ENCODE measurements at regions not wholly inside any gene's neighbourhood (a gene's known extent, or its start where the extent isn't known, plus 50 kb on each side); places are given as distances from the start of the nearest gene placed in this dataset.

DNA sequence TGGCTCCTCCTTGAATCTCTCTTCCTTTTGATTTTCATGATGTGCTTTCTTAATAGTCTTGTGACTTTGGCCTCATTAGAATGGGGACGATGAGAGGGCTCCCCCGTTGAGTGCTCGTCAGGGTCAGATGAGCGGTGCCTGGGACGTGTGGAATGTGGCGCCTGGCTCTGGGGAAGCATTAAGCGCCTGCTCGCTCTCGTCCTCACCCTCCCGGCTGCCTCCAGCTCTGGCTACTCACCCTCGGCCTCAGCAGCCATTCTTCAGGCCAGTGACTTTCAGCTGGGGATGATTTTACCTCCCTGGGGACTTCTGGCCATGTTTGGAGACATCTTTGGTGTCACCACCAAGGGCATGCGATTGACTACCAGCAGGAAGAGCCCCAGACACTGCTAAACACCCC, 69.7 kb downstream of the RPS6KA4 start:
- Histone ChIP-seq H3K9me3 (ENCODE audit: control extremely low read depth in 1 of 5, control insufficient read depth in 4 of 5, insufficient read depth in 2 of 5, low read depth in 1 of 5, low read length in 4 of 5) (peaks cover 0 to 4% (median 3%) of the 10 kb centered on the region in 5 experiments), H3K4me1 (ENCODE audit: control extremely low read depth in 1 of 4, control insufficient read depth in 4 of 4, insufficient read depth in 4 of 4, low read length in 3 of 4) (no peaks in the 10 kb centered on the region), H3K36me3 (ENCODE audit: control insufficient read depth in 4 of 4, insufficient read depth in 4 of 4, low read length in 3 of 4) (no peaks in the 10 kb centered on the region), H3K27ac (ENCODE audit: insufficient read depth in 1 of 2, low read depth in 1 of 2, low read length in 2 of 2, poor library complexity in 1 of 2, severe bottlenecking in 2 of 2) (no peak overlapping the region), H3K27me3 (replicated peaks in 2 of 5; ENCODE audit: control insufficient read depth in 4 of 5, insufficient read depth in 5 of 5, low read length in 4 of 5) (peaks cover 0 to 3% (median 0%) of the 10 kb centered on the region in 5 experiments), H3K4me3 (ENCODE audit: control insufficient read depth in 1 of 7, extremely low read depth in 1 of 7, insufficient read depth in 4 of 7, low read depth in 2 of 7, low read length in 6 of 7) (no peak overlapping the region)
- no peak for DNase-seq
- ChIA-PET CTCF (no interaction called here), POLR2A (no interaction called here)
- WGBS (ENCODE audit: insufficient coverage), result 96% methylated on average over 9 of the region's 12 CpGs

DNA sequence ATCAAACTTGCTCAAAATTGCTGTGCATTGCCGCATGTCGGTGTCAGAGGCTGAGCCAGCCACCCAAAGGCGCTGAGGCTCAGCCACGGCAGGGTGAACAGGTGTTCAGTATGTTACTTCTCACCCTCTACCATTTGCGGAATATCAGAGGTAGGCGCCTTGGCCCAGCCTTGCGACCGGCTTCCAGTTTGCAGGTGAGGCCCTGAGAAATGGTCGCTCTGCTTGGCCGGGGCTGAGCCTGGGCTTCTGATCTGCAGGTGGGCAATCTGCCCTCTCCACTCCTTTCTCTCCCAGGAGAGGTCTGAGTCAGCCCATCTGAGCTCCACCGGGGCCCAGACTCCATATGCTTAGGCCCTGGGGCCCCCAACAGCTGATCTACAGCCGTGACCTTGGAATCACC, 71.0 kb downstream of the RPS6KA4 start:
- peaks cover 0 to 3% (median 0%) of the 10 kb centered on the region in 5 experiments for H3K27me3 ChIP-seq (replicated peaks in 2 of 5; ENCODE audit: control insufficient read depth in 4 of 5, insufficient read depth in 5 of 5, low read length in 4 of 5)
- no peak for DNase-seq
- ChIA-PET CTCF (interaction anchor here (1.0 to 1.4 kb wide), 4 partner anchors 10 to 59 kb away, joined by 3 to 6 read pairs (median 4); no protein-coding TSS in a partner anchor), POLR2A (no interaction called here)
- no peaks in the 10 kb centered on the region for H3K4me1 ChIP-seq (ENCODE audit: control extremely low read depth in 1 of 4, control insufficient read depth in 4 of 4, insufficient read depth in 4 of 4, low read length in 3 of 4)
- no peak overlapping the region for H3K4me3 ChIP-seq (ENCODE audit: control insufficient read depth in 1 of 7, extremely low read depth in 1 of 7, insufficient read depth in 4 of 7, low read depth in 2 of 7, low read length in 6 of 7)
- 97% methylated on average over 11 of the region's 12 CpGs for WGBS (ENCODE audit: insufficient coverage)
- H3K36me3 ChIP-seq (ENCODE audit: control insufficient read depth in 4 of 4, insufficient read depth in 4 of 4, low read length in 3 of 4), result no peaks in the 10 kb centered on the region
- peaks cover 0 to 4% (median 3%) of the 10 kb centered on the region in 5 experiments for H3K9me3 ChIP-seq (ENCODE audit: control extremely low read depth in 1 of 5, control insufficient read depth in 4 of 5, insufficient read depth in 2 of 5, low read depth in 1 of 5, low read length in 4 of 5)
- no peak overlapping the region for H3K27ac ChIP-seq (ENCODE audit: insufficient read depth in 1 of 2, low read depth in 1 of 2, low read length in 2 of 2, poor library complexity in 1 of 2, severe bottlenecking in 2 of 2)

DNA sequence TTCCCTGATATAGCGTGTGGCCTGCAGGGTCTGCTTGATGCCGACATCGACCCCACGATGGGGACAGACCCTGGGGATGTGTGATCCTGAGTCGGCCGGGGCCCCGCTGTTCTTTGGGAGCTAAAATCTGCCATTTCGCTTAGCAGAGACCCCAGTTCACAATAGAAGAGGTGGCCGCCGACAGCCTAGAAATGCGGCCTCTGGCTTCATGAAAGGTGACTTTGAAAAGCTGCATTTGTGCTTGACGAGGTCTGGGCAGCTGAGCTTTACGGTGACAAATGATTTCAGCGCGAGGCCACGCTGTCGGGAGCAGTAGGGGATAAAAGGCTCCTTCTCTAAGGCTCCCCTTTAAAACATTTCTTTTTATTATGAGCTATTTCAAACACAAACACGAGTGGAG, 71.7 kb downstream of the RPS6KA4 start:
- Histone ChIP-seq H3K4me3 (ENCODE audit: control insufficient read depth in 1 of 7, extremely low read depth in 1 of 7, insufficient read depth in 4 of 7, low read depth in 2 of 7, low read length in 6 of 7) (no peak overlapping the region), H3K4me1 (ENCODE audit: control extremely low read depth in 1 of 4, control insufficient read depth in 4 of 4, insufficient read depth in 4 of 4, low read length in 3 of 4) (no peaks in the 10 kb centered on the region), H3K27ac (ENCODE audit: insufficient read depth in 1 of 2, low read depth in 1 of 2, low read length in 2 of 2, poor library complexity in 1 of 2, severe bottlenecking in 2 of 2) (no peak overlapping the region), H3K9me3 (ENCODE audit: control extremely low read depth in 1 of 5, control insufficient read depth in 4 of 5, insufficient read depth in 2 of 5, low read depth in 1 of 5, low read length in 4 of 5) (peaks cover 0 to 4% (median 3%) of the 10 kb centered on the region in 5 experiments), H3K27me3 (replicated peaks in 2 of 5; ENCODE audit: control insufficient read depth in 4 of 5, insufficient read depth in 5 of 5, low read length in 4 of 5) (peaks cover 0 to 3% (median 0%) of the 10 kb centered on the region in 5 experiments), H3K36me3 (ENCODE audit: control insufficient read depth in 4 of 4, insufficient read depth in 4 of 4, low read length in 3 of 4) (no peaks in the 10 kb centered on the region)
- WGBS (ENCODE audit: insufficient coverage), result 95% methylated on average over 18 of the region's 18 CpGs
- DNase-seq, result no peak
- POLR2A ChIA-PET, result no interaction called here
- CTCF ChIA-PET, result interaction anchor here (1.0 to 1.4 kb wide), 4 partner anchors 11 to 58 kb away, joined by 3 to 6 read pairs (median 4); no protein-coding TSS in a partner anchor

DNA sequence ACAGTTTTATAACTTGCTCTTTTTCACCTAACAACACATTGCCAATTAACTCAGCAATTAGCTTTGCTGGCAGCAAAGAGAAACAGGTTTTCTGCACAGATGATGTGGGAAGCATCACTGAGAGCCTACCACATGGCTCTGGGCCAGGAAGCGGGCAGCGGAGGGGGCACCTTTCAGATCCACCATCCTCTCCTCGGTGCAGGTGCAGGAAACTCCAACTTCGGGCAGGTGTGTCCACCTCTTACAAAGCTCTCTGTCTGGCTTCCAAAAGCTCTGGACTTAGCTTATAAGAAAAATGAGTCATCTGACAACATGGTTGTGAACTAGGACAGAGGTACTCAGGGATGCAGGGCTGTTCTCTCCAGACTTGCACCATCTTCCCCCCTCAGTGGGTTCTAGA, 77.0 kb downstream of the RPS6KA4 start:
- Histone ChIP-seq H3K36me3 (ENCODE audit: control insufficient read depth in 4 of 4, insufficient read depth in 4 of 4, low read length in 3 of 4) (no peaks in the 10 kb centered on the region), H3K9me3 (ENCODE audit: control extremely low read depth in 1 of 5, control insufficient read depth in 4 of 5, insufficient read depth in 2 of 5, low read depth in 1 of 5, low read length in 4 of 5) (peaks cover 0 to 4% (median 3%) of the 10 kb centered on the region in 5 experiments), H3K4me1 (ENCODE audit: control extremely low read depth in 1 of 4, control insufficient read depth in 4 of 4, insufficient read depth in 4 of 4, low read length in 3 of 4) (peaks cover 0 to 8% (median 4%) of the 10 kb centered on the region in 4 experiments), H3K27ac (ENCODE audit: insufficient read depth in 1 of 2, low read depth in 1 of 2, low read length in 2 of 2, poor library complexity in 1 of 2, severe bottlenecking in 2 of 2) (no peak overlapping the region), H3K4me3 (ENCODE audit: control insufficient read depth in 1 of 7, extremely low read depth in 1 of 7, insufficient read depth in 4 of 7, low read depth in 2 of 7, low read length in 6 of 7) (no peak overlapping the region), H3K27me3 (replicated peaks in 2 of 5; ENCODE audit: control insufficient read depth in 4 of 5, insufficient read depth in 5 of 5, low read length in 4 of 5) (peaks cover 0 to 6% (median 0%) of the 10 kb centered on the region in 5 experiments)
- DNase-seq, result no peak
- ChIA-PET CTCF (interaction anchor here (2.3 kb wide), 1 partner anchor 14 kb away, joined by 8 read pairs; no protein-coding TSS in a partner anchor), POLR2A (no interaction called here)
- WGBS (ENCODE audit: insufficient coverage), result 79% methylated on average over 4 of the region's 4 CpGs

DNA sequence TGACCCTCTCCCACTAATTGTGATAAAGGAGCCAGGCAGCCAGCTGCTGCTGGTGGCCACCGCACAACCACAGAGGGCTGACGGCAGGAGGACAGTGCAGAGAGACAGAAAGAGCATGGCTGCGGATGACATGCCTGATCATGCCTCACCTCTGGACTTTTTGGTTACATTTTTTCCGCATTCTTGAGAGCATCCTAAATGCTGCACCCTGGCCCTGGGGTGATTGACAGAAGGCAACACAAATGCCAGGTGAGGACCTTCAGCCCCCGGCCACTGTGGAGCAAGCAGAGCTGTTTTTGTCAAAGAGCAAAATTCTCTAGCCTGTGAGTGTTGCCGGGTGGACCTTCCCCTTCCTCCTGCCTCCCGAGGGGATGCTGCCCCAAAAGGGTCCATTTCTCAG, 78.5 kb downstream of the RPS6KA4 start:
- ChIA-PET POLR2A (no interaction called here), CTCF (interaction anchor here (0.6 to 2.3 kb wide), 2 partner anchors 12 to 133 kb away, joined by 3 to 8 read pairs; no protein-coding TSS in a partner anchor)
- H3K9me3 ChIP-seq (ENCODE audit: control extremely low read depth in 1 of 5, control insufficient read depth in 4 of 5, insufficient read depth in 2 of 5, low read depth in 1 of 5, low read length in 4 of 5), result peaks cover 0 to under 1% (median 0%) of the 10 kb centered on the region in 5 experiments
- H3K4me3 ChIP-seq (ENCODE audit: control insufficient read depth in 1 of 7, extremely low read depth in 1 of 7, insufficient read depth in 4 of 7, low read depth in 2 of 7, low read length in 6 of 7), result no peak overlapping the region
- H3K27ac ChIP-seq (ENCODE audit: insufficient read depth in 1 of 2, low read depth in 1 of 2, low read length in 2 of 2, poor library complexity in 1 of 2, severe bottlenecking in 2 of 2), result no peak overlapping the region
- no peak for DNase-seq
- WGBS (ENCODE audit: insufficient coverage), result 80% methylated on average over 6 of the region's 7 CpGs
- H3K27me3 ChIP-seq (replicated peaks in 2 of 5; ENCODE audit: control insufficient read depth in 4 of 5, insufficient read depth in 5 of 5, low read length in 4 of 5), result peaks cover 0 to 6% (median 0%) of the 10 kb centered on the region in 5 experiments
- peaks cover 0 to 10% (median 6%) of the 10 kb centered on the region in 4 experiments for H3K4me1 ChIP-seq (ENCODE audit: control extremely low read depth in 1 of 4, control insufficient read depth in 4 of 4, insufficient read depth in 4 of 4, low read length in 3 of 4)
- H3K36me3 ChIP-seq (ENCODE audit: control insufficient read depth in 4 of 4, insufficient read depth in 4 of 4, low read length in 3 of 4), result no peaks in the 10 kb centered on the region

DNA sequence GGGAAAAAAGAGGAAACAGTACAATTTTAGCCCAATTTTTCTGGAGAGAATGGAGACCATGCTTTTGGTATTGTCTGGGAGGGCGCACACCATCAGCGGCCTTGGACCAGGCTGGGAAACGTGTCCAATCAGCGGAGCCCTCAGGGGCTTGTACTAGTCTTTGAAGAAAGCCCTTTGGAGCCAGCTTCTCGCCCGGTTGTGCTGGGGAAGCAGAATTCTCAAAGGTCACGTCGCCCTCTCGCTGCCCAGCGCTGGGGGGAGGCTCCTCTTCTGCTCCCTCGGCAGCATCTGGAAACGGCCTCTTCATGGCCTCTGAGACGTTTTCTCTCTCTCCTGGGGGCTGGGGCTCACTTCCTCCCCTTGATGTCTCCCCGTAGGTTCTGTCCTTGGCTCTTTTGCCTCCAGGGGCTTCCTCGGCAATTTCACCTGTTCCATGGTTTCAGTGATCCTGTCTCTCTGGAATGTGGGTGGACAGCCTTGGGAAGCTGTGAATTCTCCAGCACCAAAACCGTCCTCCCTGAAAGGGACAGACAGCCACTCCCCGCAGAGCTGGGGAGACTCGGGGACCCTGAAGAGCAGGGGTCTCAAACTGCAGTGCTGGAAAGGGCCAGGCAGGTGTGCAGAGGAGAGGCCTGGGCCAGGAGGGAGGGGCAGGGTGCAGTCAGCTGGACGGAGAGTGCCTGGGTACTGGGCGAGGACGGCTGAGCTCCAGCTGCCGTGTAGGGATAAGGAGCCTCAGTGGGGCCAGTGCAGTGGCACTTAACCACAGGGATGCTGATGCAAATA, 80.2 kb downstream of the RPS6KA4 start:
- Histone ChIP-seq H3K4me1 (ENCODE audit: control extremely low read depth in 1 of 4, control insufficient read depth in 4 of 4, insufficient read depth in 4 of 4, low read length in 3 of 4) (peaks cover 0 to 10% (median 6%) of the 10 kb centered on the region in 4 experiments), H3K36me3 (ENCODE audit: control insufficient read depth in 4 of 4, insufficient read depth in 4 of 4, low read length in 3 of 4) (no peaks in the 10 kb centered on the region), H3K4me3 (ENCODE audit: control insufficient read depth in 1 of 7, extremely low read depth in 1 of 7, insufficient read depth in 4 of 7, low read depth in 2 of 7, low read length in 6 of 7) (no peak overlapping the region), H3K27ac (ENCODE audit: insufficient read depth in 1 of 2, low read depth in 1 of 2, low read length in 2 of 2, poor library complexity in 1 of 2, severe bottlenecking in 2 of 2) (no peak overlapping the region), H3K27me3 (replicated peaks in 2 of 5; ENCODE audit: control insufficient read depth in 4 of 5, insufficient read depth in 5 of 5, low read length in 4 of 5) (peaks cover 0 to 6% (median 0%) of the 10 kb centered on the region in 5 experiments), H3K9me3 (ENCODE audit: control extremely low read depth in 1 of 5, control insufficient read depth in 4 of 5, insufficient read depth in 2 of 5, low read depth in 1 of 5, low read length in 4 of 5) (no peaks in the 10 kb centered on the region)
- DNase-seq, result no peak
- ChIA-PET CTCF (interaction anchor here (2.1 kb wide), 1 partner anchor 10 kb away, joined by 15 read pairs; no protein-coding TSS in a partner anchor), POLR2A (interaction anchor here (0.6 kb wide), 1 partner anchor 13 kb away, joined by 6 read pairs; no protein-coding TSS in a partner anchor)
- 93% methylated on average over 21 of the region's 22 CpGs for WGBS (ENCODE audit: insufficient coverage)

Data from common myeloid progenitor, CD34-positive (primary cell).